HEK293 (cell line): ENCODE measurements at regions not wholly inside any gene's neighbourhood (a gene's known extent, or its start where the extent isn't known, plus 50 kb on each side); places are given as distances from the start of the nearest gene placed in this dataset.

Source experiments
- CTCF ChIA-PET: fragments of 350-600 bp; formaldehyde crosslinking; extraction: SDS; loops from one replicate; lab custom pipeline; 2021; ENCODE audit warnings: antibody characterized with exemption; lab: Yijun Ruan, JAX
- POLR2A ChIA-PET: fragments of 300-600 bp; formaldehyde crosslinking; extraction: SDS; loops from one replicate; lab custom pipeline; 2020; ENCODE audit warnings: antibody characterized with exemption, inconsistent platforms; lab: Yijun Ruan, JAX
- H3K27ac ChIP-seq: fragments of 200-500 bp; sonication (Bioruptor generic); 2 replicates; pipeline ENCODE4 v1.5.1; 2014; ENCODE audit warnings: low read depth, low read length, control low read depth, inconsistent platforms; ENCODE audit errors: extremely low read depth
- H3K36me3 ChIP-seq, 2 experiments: fragments of 200-500 bp in 1 of 2; sonication (Bioruptor generic) in 1 of 2; 1 replicate in 1 of 2; 2 replicates in 1 of 2; pipeline ENCODE4 v1.5.1; 2014 to 2017; ENCODE audit warnings: inconsistent platforms in 2 of 2, low read length in 2 of 2; ENCODE audit not compliant: control insufficient read depth in 2 of 2, insufficient read depth in 1 of 2
- H3K4me1 ChIP-seq: fragments of 200-500 bp; sonication (Bioruptor generic); 2 replicates; pipeline ENCODE4 v1.5.1; 2014; ENCODE audit warnings: mild to moderate bottlenecking, low read length, inconsistent platforms; ENCODE audit not compliant: control insufficient read depth, insufficient read depth
- H3K4me3 ChIP-seq: 2 replicates; pipeline ENCODE4 v1.5.1; 2011; ENCODE audit warnings: low read depth, mild to moderate bottlenecking, control low read depth, low read length, moderate library complexity
- H3K9me3 ChIP-seq: fragments of 200-500 bp; sonication (Bioruptor generic); 2 replicates; pipeline ENCODE4 v1.5.1; 2014; ENCODE audit warnings: low read depth, low read length, inconsistent platforms; ENCODE audit not compliant: control insufficient read depth, insufficient read depth
- BCL11B ChIP-seq: fragments of 450-650 bp; formaldehyde crosslinking; IDR thresholded peaks from 2 replicates; pipeline ENCODE4 v1.5.1; 2016; ENCODE audit warnings: low read depth, missing biosample characterization, missing genetic modification characterization
- ZBTB7A ChIP-seq: fragments of 450-650 bp; formaldehyde crosslinking; IDR thresholded peaks from 2 replicates; pipeline ENCODE4 v1.5.1; 2016; ENCODE audit warnings: low read depth, missing biosample characterization, missing genetic modification characterization
- ZFHX2 ChIP-seq: fragments of 450-650 bp; formaldehyde crosslinking; conservative IDR thresholded peaks from 2 replicates; pipeline ENCODE4 v1.5.1; 2016; ENCODE audit warnings: missing biosample characterization, missing genetic modification characterization
- ZFP3 ChIP-seq: fragments of 450-650 bp; formaldehyde crosslinking; IDR thresholded peaks from 2 replicates; pipeline ENCODE4 v1.5.1; 2016; ENCODE audit warnings: low read depth, missing biosample characterization, missing genetic modification characterization
- ZFP69B ChIP-seq: fragments of 450-650 bp; formaldehyde crosslinking; IDR thresholded peaks from 2 replicates; pipeline ENCODE4 v1.5.1; 2016; ENCODE audit warnings: missing biosample characterization, missing genetic modification characterization
- ZNF114 ChIP-seq: fragments of 450-650 bp; formaldehyde crosslinking; IDR thresholded peaks from 2 replicates; pipeline ENCODE4 v1.5.0; 2017; ENCODE audit warnings: missing biosample characterization, missing genetic modification characterization
- ZNF138 ChIP-seq: fragments of 450-650 bp; formaldehyde crosslinking; IDR thresholded peaks from 2 replicates; pipeline ENCODE4 v1.5.1; 2016; ENCODE audit warnings: missing biosample characterization, missing genetic modification characterization, borderline replicate concordance
- ZNF26 ChIP-seq: fragments of 450-650 bp; formaldehyde crosslinking; IDR thresholded peaks from 2 replicates; pipeline ENCODE4 v1.5.1; 2016; ENCODE audit warnings: missing biosample characterization, missing genetic modification characterization
- ZNF311 ChIP-seq: fragments of 450-650 bp; formaldehyde crosslinking; IDR thresholded peaks from 2 replicates; pipeline ENCODE4 v1.5.1; 2017; ENCODE audit warnings: missing biosample characterization, missing genetic modification characterization, borderline replicate concordance
- ZNF324 ChIP-seq: fragments of 450-650 bp; formaldehyde crosslinking; IDR thresholded peaks from 2 replicates; pipeline ENCODE4 v1.5.1; 2016; ENCODE audit warnings: missing biosample characterization, missing genetic modification characterization
- ZNF423 ChIP-seq: fragments of 450-650 bp; formaldehyde crosslinking; IDR thresholded peaks from 2 replicates; pipeline ENCODE4 v1.5.1; 2016; ENCODE audit warnings: missing biosample characterization, missing genetic modification characterization
- ZNF449 ChIP-seq: fragments of 450-650 bp; formaldehyde crosslinking; IDR thresholded peaks from 2 replicates; pipeline ENCODE4 v1.5.1; 2017; ENCODE audit warnings: missing biosample characterization, mild to moderate bottlenecking, missing genetic modification characterization, moderate library complexity
- ZNF629 ChIP-seq: fragments of 450-650 bp; formaldehyde crosslinking; IDR thresholded peaks from 2 replicates; pipeline ENCODE4 v1.5.1; 2017; ENCODE audit warnings: missing biosample characterization, missing genetic modification characterization
- ZNF639 ChIP-seq: fragments of 450-650 bp; formaldehyde crosslinking; IDR thresholded peaks from 2 replicates; pipeline ENCODE4 v1.5.1; 2016; ENCODE audit warnings: missing biosample characterization, missing genetic modification characterization
- ZNF785 ChIP-seq: fragments of 450-650 bp; formaldehyde crosslinking; IDR thresholded peaks from 2 replicates; pipeline ENCODE4 v1.5.1; 2016; ENCODE audit warnings: missing biosample characterization, missing genetic modification characterization
- ZNF830 ChIP-seq: fragments of 450-650 bp; IDR thresholded peaks from 2 replicates; pipeline ENCODE4 v1.5.0; 2018; ENCODE audit warnings: missing biosample characterization, missing genetic modification characterization, low read depth, mild to moderate bottlenecking, moderate library complexity
- ZNF837 ChIP-seq: fragments of 450-650 bp; formaldehyde crosslinking; IDR thresholded peaks from 2 replicates; pipeline ENCODE4 v1.5.1; 2016; ENCODE audit warnings: missing biosample characterization, missing genetic modification characterization
- TF ChIP-seq, protein P1 (sequence below): fragments of 450-650 bp; formaldehyde crosslinking; IDR thresholded peaks from 2 replicates; pipeline ENCODE4 v1.5.1; 2016; ENCODE audit warnings: missing biosample characterization, missing genetic modification characterization
- TF ChIP-seq, protein P2 (sequence below): fragments of 450-650 bp; formaldehyde crosslinking; IDR thresholded peaks from 2 replicates; pipeline ENCODE4 v1.5.1; 2016; ENCODE audit warnings: missing biosample characterization, missing genetic modification characterization, borderline replicate concordance

- TF ChIP-seq ZNF138 (tag by site-specific recombination): no peak
- no peak for TF ChIP-seq ZNF785 (tag by site-specific recombination)
- TF ChIP-seq ZNF114: no peak
- TF ChIP-seq, protein P1, sequence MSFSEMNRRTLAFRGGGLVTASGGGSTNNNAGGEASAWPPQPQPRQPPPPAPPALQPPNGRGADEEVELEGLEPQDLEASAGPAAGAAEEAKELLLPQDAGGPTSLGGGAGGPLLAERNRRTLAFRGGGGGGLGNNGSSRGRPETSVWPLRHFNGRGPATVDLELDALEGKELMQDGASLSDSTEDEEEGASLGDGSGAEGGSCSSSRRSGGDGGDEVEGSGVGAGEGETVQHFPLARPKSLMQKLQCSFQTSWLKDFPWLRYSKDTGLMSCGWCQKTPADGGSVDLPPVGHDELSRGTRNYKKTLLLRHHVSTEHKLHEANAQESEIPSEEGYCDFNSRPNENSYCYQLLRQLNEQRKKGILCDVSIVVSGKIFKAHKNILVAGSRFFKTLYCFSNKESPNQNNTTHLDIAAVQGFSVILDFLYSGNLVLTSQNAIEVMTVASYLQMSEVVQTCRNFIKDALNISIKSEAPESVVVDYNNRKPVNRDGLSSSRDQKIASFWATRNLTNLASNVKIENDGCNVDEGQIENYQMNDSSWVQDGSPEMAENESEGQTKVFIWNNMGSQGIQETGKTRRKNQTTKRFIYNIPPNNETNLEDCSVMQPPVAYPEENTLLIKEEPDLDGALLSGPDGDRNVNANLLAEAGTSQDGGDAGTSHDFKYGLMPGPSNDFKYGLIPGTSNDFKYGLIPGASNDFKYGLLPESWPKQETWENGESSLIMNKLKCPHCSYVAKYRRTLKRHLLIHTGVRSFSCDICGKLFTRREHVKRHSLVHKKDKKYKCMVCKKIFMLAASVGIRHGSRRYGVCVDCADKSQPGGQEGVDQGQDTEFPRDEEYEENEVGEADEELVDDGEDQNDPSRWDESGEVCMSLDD: no peak
- no peak for TF ChIP-seq ZNF830
- no peak for TF ChIP-seq ZFP69B (tag by site-specific recombination)
- TF ChIP-seq ZBTB7A (tag by site-specific recombination): no peak
- no peak for TF ChIP-seq BCL11B (tag by site-specific recombination)
- TF ChIP-seq ZFP3 (tag by site-specific recombination): no peak
- no peak for TF ChIP-seq ZNF423 (tag by site-specific recombination)
- TF ChIP-seq, protein P2, sequence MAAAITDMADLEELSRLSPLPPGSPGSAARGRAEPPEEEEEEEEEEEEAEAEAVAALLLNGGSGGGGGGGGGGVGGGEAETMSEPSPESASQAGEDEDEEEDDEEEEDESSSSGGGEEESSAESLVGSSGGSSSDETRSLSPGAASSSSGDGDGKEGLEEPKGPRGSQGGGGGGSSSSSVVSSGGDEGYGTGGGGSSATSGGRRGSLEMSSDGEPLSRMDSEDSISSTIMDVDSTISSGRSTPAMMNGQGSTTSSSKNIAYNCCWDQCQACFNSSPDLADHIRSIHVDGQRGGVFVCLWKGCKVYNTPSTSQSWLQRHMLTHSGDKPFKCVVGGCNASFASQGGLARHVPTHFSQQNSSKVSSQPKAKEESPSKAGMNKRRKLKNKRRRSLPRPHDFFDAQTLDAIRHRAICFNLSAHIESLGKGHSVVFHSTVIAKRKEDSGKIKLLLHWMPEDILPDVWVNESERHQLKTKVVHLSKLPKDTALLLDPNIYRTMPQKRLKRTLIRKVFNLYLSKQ: no peak
- no peak for TF ChIP-seq ZNF311 (tag by site-specific recombination)
- TF ChIP-seq ZNF449: no peak
- TF ChIP-seq ZNF629: no peak
- TF ChIP-seq ZFHX2: no peak
- TF ChIP-seq ZNF639 (tag by site-specific recombination): no peak
- TF ChIP-seq ZNF324 (tag by site-specific recombination): no peak
- TF ChIP-seq ZNF26 (tag by site-specific recombination): no peak
- no peak for TF ChIP-seq ZNF837 (tag by site-specific recombination)
- Histone ChIP-seq H3K9me3 (no peaks in the 10 kb centered on the region), H3K27ac (no peak overlapping the region), H3K4me3 (no peak overlapping the region), H3K36me3 (no peaks in the 10 kb centered on the region), H3K4me1 (no peaks in the 10 kb centered on the region)
- ChIA-PET CTCF (interaction anchor here (0.9 to 1.2 kb wide), 2 partner anchors 22 to 227 kb away, joined by 3 read pairs; no protein-coding TSS in a partner anchor), POLR2A (interaction anchor here (0.9 kb wide), 1 partner anchor 1091 kb away, joined by 3 read pairs; no protein-coding TSS in a partner anchor)
Observed at GRCh38 chr17:70994194-70994593, 824.9 kb downstream of the KCNJ2 start.
